CD14-positive monocyte (primary cell): ENCODE measurements at regions not wholly inside any gene's neighbourhood (a gene's known extent, or its start where the extent isn't known, plus 50 kb on each side); places are given as distances from the start of the nearest gene placed in this dataset.
A peak's percentile ranks its signal among the peaks of the same experiment; 100 is the strongest.
"Not testable (repeated sequence)": the region's sequence is repeated elsewhere in the genome, so short reads cannot be mapped to it uniquely, and the experiment has no call there.

Experiments
- DNase-seq, 3 donors: peaks; one replicate each; pipeline ENCODE4 v3.0.0-alpha.2; 2011 to 2022
- H2AFZ ChIP-seq: 2 replicates; pipeline ENCODE4 v1.6.0; 2012; ENCODE audit warnings: mild to moderate bottlenecking, low read depth, low read length, inconsistent platforms; ENCODE audit not compliant: insufficient read depth, poor library complexity, severe bottlenecking
- H3K27ac ChIP-seq, 2 donors: 1 replicate in 1 of 2; 2 replicates in 1 of 2; pipeline ENCODE4 v1.5.1; 2012 to 2013; ENCODE audit warnings: low read length in 2 of 2, control low read depth in 1 of 2, inconsistent platforms in 1 of 2, low read depth in 1 of 2, mild to moderate bottlenecking in 1 of 2
- H3K27me3 ChIP-seq, 2 donors: one replicate each; pipeline versions ENCODE4 v1.6.0 to v1.6.1; 2011 to 2013; ENCODE audit warnings: low read length in 2 of 2; ENCODE audit not compliant: control insufficient read depth in 2 of 2, insufficient read depth in 2 of 2
- H3K36me3 ChIP-seq, 2 donors: replicated peaks in 1 of 2; 1 replicate in 1 of 2; 2 replicates in 1 of 2; pipeline versions ENCODE4 v1.5.1 to v1.6.1; 2012 to 2013; ENCODE audit warnings: low read length in 2 of 2, control low read depth in 1 of 2, inconsistent platforms in 1 of 2, mild to moderate bottlenecking in 1 of 2; ENCODE audit not compliant: insufficient read depth in 2 of 2, control insufficient read depth in 1 of 2
- H3K4me1 ChIP-seq, 2 donors: 1 replicate in 1 of 2; 2 replicates in 1 of 2; pipeline versions ENCODE4 v1.5.1 to v1.6.1; 2012 to 2013; ENCODE audit warnings: low read length in 2 of 2, control low read depth in 1 of 2, inconsistent platforms in 1 of 2, mild to moderate bottlenecking in 1 of 2, moderate library complexity in 1 of 2; ENCODE audit not compliant: insufficient read depth in 2 of 2, control insufficient read depth in 1 of 2
- H3K4me2 ChIP-seq: replicated peaks from 2 replicates; pipeline ENCODE3; 2012; ENCODE audit warnings: low read length, moderate library complexity, mild to moderate bottlenecking; ENCODE audit not compliant: poor library complexity, severe bottlenecking; ENCODE audit errors: extremely low read depth
- H3K4me3 ChIP-seq, 3 experiments: fragments of 200-600 bp in 1 of 3; sonication (generic) in 1 of 3; replicated peaks in 1 of 3; 1 replicate in 2 of 3; 2 replicates in 1 of 3; pipeline ENCODE4 v1.5.1; 2011 to 2013; ENCODE audit warnings: low read length in 3 of 3, mild to moderate bottlenecking in 3 of 3, control low read depth in 2 of 3, low read depth in 2 of 3, inconsistent platforms in 1 of 3, moderate library complexity in 1 of 3
- H3K79me2 ChIP-seq: 2 replicates; pipeline ENCODE4 v1.6.0; 2012; ENCODE audit warnings: mild to moderate bottlenecking, control low read depth, inconsistent platforms, low read length, moderate library complexity; ENCODE audit not compliant: insufficient read depth
- H3K9ac ChIP-seq: 2 replicates; pipeline ENCODE4 v1.6.0; 2017; ENCODE audit warnings: low read length, mild to moderate bottlenecking; ENCODE audit not compliant: insufficient read depth, poor library complexity, severe bottlenecking
- H3K9me3 ChIP-seq, 2 donors: replicated peaks in 1 of 2; 1 replicate in 1 of 2; 2 replicates in 1 of 2; pipeline versions ENCODE4 v1.5.1 to v1.6.1; 2012 to 2013; ENCODE audit warnings: low read length in 2 of 2, control low read depth in 1 of 2; ENCODE audit not compliant: control insufficient read depth in 1 of 2, insufficient read depth in 1 of 2
- H4K20me1 ChIP-seq: 2 replicates; pipeline ENCODE4 v1.6.0; 2012; ENCODE audit warnings: mild to moderate bottlenecking, low read length, control low read depth, moderate library complexity; ENCODE audit not compliant: insufficient read depth
- H3K27ac Mint-ChIP-seq, 7 donors: one replicate each; pipeline ENCODE4 v1.8.0; 2020; ENCODE audit warnings: mild to moderate bottlenecking in 7 of 7, mixed read lengths in 7 of 7, moderate library complexity in 6 of 7, inconsistent platforms in 2 of 7
- H3K27me3 Mint-ChIP-seq, 3 donors: one replicate each; pipeline ENCODE4 v1.8.0; 2021 to 2022; ENCODE audit warnings: low read depth in 3 of 3, mild to moderate bottlenecking in 3 of 3, mixed read lengths in 3 of 3, moderate library complexity in 3 of 3, inconsistent platforms in 1 of 3
- H3K36me3 Mint-ChIP-seq, 2 donors: one replicate each; pipeline ENCODE4 v1.8.0; 2020; ENCODE audit warnings: mixed read lengths in 2 of 2, inconsistent platforms in 1 of 2, mild to moderate bottlenecking in 1 of 2
- H3K4me1 Mint-ChIP-seq: one replicate; pipeline ENCODE4 v1.8.0; 2020; ENCODE audit warnings: mild to moderate bottlenecking, mixed read lengths
- H3K4me3 Mint-ChIP-seq, 2 donors: one replicate each; pipeline ENCODE4 v1.8.0; 2020; ENCODE audit warnings: mild to moderate bottlenecking in 2 of 2, mixed read lengths in 2 of 2, moderate library complexity in 1 of 2
- H3K9me3 Mint-ChIP-seq, 7 donors: one replicate each; pipeline ENCODE4 v1.8.0; 2020 to 2022; ENCODE audit warnings: mixed read lengths in 7 of 7, mild to moderate bottlenecking in 6 of 7, moderate library complexity in 6 of 7, inconsistent platforms in 2 of 7
- CTCF ChIP-seq: fragments of 200-600 bp; IDR thresholded peaks from one replicate; pipeline ENCODE4 v1.8.0; 2022; ENCODE audit warnings: antibody characterized with exemption, mild to moderate bottlenecking
- WGBS: methylation state at CpG from one replicate; pipeline ENCODE4 v1.1.5; 2013; ENCODE audit warnings: missing lambda C conversion rate; ENCODE audit not compliant: insufficient coverage; 5-methylcytosine and 5-hydroxymethylcytosine counted together
- intact Hi-C, 2 donors: fragments of 100-400 bp; cut with micrococcal nuclease; formaldehyde crosslinking; loops; one replicate each; pipeline versions ENCODE4 v1.15.0 to v1.15.1; 2023

GRCh38 chrX:138847930-138848329 lies 136.4 kb upstream of the FGF13 start:
- Mint-ChIP-seq H3K9me3 (peaks cover 0 to 3% (median 0%) of the 10 kb centered on the region in 7 donors), H3K4me3 (no peak overlapping the region), H3K27ac (no peak overlapping the region), H3K4me1 (no peaks in the 10 kb centered on the region), H3K36me3 (no peaks in the 10 kb centered on the region), H3K27me3 (peaks cover 2 to 4% (median 3%) of the 10 kb centered on the region in 3 donors)
- peaks cover 0 to 8% of the 10 kb centered on the region in 2 donors for H3K27me3 ChIP-seq
- WGBS = no CpG with 5 or more reads among the region's 3 CpGs
- H3K27ac ChIP-seq = no peak overlapping the region
- no peaks in the 10 kb centered on the region for H3K4me1 ChIP-seq
- no peak overlapping the region for H3K4me2 ChIP-seq
- no peaks in the 10 kb centered on the region for H3K79me2 ChIP-seq
- H3K36me3 ChIP-seq = no peaks in the 10 kb centered on the region
- TF ChIP-seq CTCF = no peak
- H4K20me1 ChIP-seq = no peaks in the 10 kb centered on the region
- no peak overlapping the region for H3K4me3 ChIP-seq
- peak in 1 of 3 donors; percentile 2 for DNase-seq
- H3K9me3 ChIP-seq = no peaks in the 10 kb centered on the region
- H2AFZ ChIP-seq = no peak overlapping the region
- intact Hi-C loops = no loop called here
- H3K9ac ChIP-seq = no peak overlapping the region

- Histone ChIP-seq H3K79me2 (no peaks in the 10 kb centered on the region), H2AFZ (no peak overlapping the region), H3K4me3 (no peak overlapping the region), H3K27ac (no peak overlapping the region), H3K9me3 (no peaks in the 10 kb centered on the region), H3K4me1 (no peaks in the 10 kb centered on the region), H3K4me2 (no peak overlapping the region), H4K20me1 (no peaks in the 10 kb centered on the region), H3K9ac (no peak overlapping the region), H3K36me3 (no peaks in the 10 kb centered on the region), H3K27me3 (peaks cover 3 to 10% of the 10 kb centered on the region in 2 donors)
- no peak overlapping the region for H3K4me3 Mint-ChIP-seq
- no peak overlapping the region for H3K27ac Mint-ChIP-seq
- H3K36me3 Mint-ChIP-seq = no peaks in the 10 kb centered on the region
- no CpG with 5 or more reads among the region's 3 CpGs for WGBS
- no peak for DNase-seq
- H3K9me3 Mint-ChIP-seq = peaks cover 0 to 3% (median 0%) of the 10 kb centered on the region in 7 donors
- intact Hi-C loops = no loop called here
- H3K27me3 Mint-ChIP-seq = peaks cover 2 to 4% (median 3%) of the 10 kb centered on the region in 3 donors
- H3K4me1 Mint-ChIP-seq = no peaks in the 10 kb centered on the region
- TF ChIP-seq CTCF = no peak
These were observed 134.3 kb upstream of the FGF13 start for GRCh38 chrX:138845786-138846185.

- H3K4me2 ChIP-seq, H3K27me3 ChIP-seq, H3K36me3 ChIP-seq, H3K4me3 ChIP-seq, intact Hi-C loops, H3K27ac ChIP-seq, H3K4me3 Mint-ChIP-seq, H4K20me1 ChIP-seq, H3K27ac Mint-ChIP-seq, H2AFZ ChIP-seq, H3K36me3 Mint-ChIP-seq, H3K4me1 Mint-ChIP-seq, H3K4me1 ChIP-seq, H3K79me2 ChIP-seq, H3K9ac ChIP-seq, H3K27me3 Mint-ChIP-seq, DNase-seq, H3K9me3 ChIP-seq: not testable (repeated sequence)
- peaks cover 3 to 17% (median 4%) of the 10 kb centered on the region in 7 donors for H3K9me3 Mint-ChIP-seq
- WGBS = no CpG with 5 or more reads among the region's 1 CpG
These were observed 95.9 kb upstream of the FGF13 start for GRCh38 chrX:138807400-138807799.
